ENCODE measurements at regions not wholly inside any gene's neighbourhood (a gene's known extent, or its start where the extent isn't known, plus 50 kb on each side); places are given as distances from the start of the nearest gene placed in this dataset.
"Not testable (repeated sequence)": the region's sequence is repeated elsewhere in the genome, so short reads cannot be mapped to it uniquely, and the experiment has no call there.

GRCh38 chrX:125681058-125681457 lies 361.4 kb downstream of the TEX13C start:
- no peak for DNase-seq

GRCh38 chrX:125681507-125681906 lies 361.8 kb downstream of the TEX13C start:
- DNase-seq: no peak

GRCh38 chrX:125690522-125690921 lies 370.9 kb downstream of the TEX13C start:
- not testable (repeated sequence) for DNase-seq

- DNase-seq: no peak
These were observed 374.5 kb downstream of the TEX13C start for GRCh38 chrX:125694171-125694570.

GRCh38 chrX:125709074-125709473 lies 389.4 kb downstream of the TEX13C start:
- DNase-seq: no peak

GRCh38 chrX:125709532-125709931 lies 389.9 kb downstream of the TEX13C start:
- DNase-seq: no peak

- DNase-seq: no peak
These were observed 390.9 kb downstream of the TEX13C start for GRCh38 chrX:125710403-125711062.

- DNase-seq: no peak
These were observed 391.4 kb downstream of the TEX13C start for GRCh38 chrX:125711103-125711502.

- DNase-seq: no peak
These were observed 394.0 kb downstream of the TEX13C start for GRCh38 chrX:125713633-125714032.

- DNase-seq: no peak
These were observed 407.4 kb downstream of the TEX13C start for GRCh38 chrX:125727117-125727516.

GRCh38 chrX:125736008-125736729 lies 416.5 kb downstream of the TEX13C start:
- DNase-seq: no peak

GRCh38 chrX:125742811-125743210 lies 423.1 kb downstream of the TEX13C start:
- DNase-seq: no peak

GRCh38 chrX:125744914-125745313 lies 421.2 kb downstream of the DCAF12L2 start:
- no peak for DNase-seq

GRCh38 chrX:125757794-125758564 lies 408.1 kb downstream of the DCAF12L2 start:
- no peak for DNase-seq

GRCh38 chrX:125758819-125759218 lies 407.3 kb downstream of the DCAF12L2 start:
- no peak for DNase-seq

GRCh38 chrX:125762954-125763353 lies 403.1 kb downstream of the DCAF12L2 start:
- DNase-seq: no peak

GRCh38 chrX:125765347-125765746 lies 400.7 kb downstream of the DCAF12L2 start:
- DNase-seq: no peak

- DNase-seq: no peak
These were observed 396.5 kb downstream of the DCAF12L2 start for GRCh38 chrX:125769628-125770027.

GRCh38 chrX:125778261-125778660 lies 387.8 kb downstream of the DCAF12L2 start:
- DNase-seq: no peak

- no peak for DNase-seq
These were observed 383.9 kb downstream of the DCAF12L2 start for GRCh38 chrX:125782184-125782583.

- DNase-seq: no peak
These were observed 379.8 kb downstream of the DCAF12L2 start for GRCh38 chrX:125786316-125786715.

GRCh38 chrX:125791787-125792186 lies 374.3 kb downstream of the DCAF12L2 start:
- DNase-seq: no peak

GRCh38 chrX:125810856-125811255 lies 355.2 kb downstream of the DCAF12L2 start:
- DNase-seq: no peak

GRCh38 chrX:125826080-125826479 lies 340.0 kb downstream of the DCAF12L2 start:
- no peak for DNase-seq

All from NCI-H2029 treated with DMSO at 0.1 percent for 48 hours (cell line).